ENCODE measurements at regions not wholly inside any gene's neighbourhood (a gene's known extent, or its start where the extent isn't known, plus 50 kb on each side); places are given as distances from the start of the nearest gene placed in this dataset.

DNA sequence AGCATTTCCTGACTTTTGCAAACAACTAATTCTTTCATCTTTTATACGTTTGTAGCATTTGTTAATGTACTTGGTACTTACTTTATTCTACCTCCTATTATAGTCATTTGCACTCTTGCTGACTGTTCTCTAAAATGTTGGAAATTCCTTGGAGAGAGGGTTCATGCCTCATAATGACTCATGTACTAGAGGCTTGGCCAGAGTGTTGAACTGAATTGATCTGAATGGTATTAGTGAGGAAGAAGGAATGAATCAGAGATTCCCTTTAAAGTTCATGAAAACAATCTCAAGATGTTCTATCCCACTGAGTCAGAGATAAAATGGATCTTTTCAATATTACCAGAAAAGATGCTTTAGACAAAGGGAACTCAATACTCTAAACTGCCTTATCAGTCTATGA lies 383.4 kb downstream of the SEC16B start:
- TF ChIP-seq, protein P1, sequence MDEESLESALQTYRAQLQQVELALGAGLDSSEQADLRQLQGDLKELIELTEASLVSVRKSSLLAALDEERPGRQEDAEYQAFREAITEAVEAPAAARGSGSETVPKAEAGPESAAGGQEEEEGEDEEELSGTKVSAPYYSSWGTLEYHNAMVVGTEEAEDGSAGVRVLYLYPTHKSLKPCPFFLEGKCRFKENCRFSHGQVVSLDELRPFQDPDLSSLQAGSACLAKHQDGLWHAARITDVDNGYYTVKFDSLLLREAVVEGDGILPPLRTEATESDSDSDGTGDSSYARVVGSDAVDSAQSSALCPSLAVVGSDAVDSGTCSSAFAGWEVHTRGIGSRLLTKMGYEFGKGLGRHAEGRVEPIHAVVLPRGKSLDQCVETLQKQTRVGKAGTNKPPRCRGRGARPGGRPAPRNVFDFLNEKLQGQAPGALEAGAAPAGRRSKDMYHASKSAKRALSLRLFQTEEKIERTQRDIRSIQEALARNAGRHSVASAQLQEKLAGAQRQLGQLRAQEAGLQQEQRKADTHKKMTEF (CRISPR knock-in tag; IDR thresholded peaks at IDR 0.05), result no peak
- no peak for TF ChIP-seq ZKSCAN8 (CRISPR knock-in tag; IDR thresholded peaks at IDR 0.05; ENCODE audit: borderline replicate concordance)
- no peak for TF ChIP-seq ZNF749 (CRISPR knock-in tag; IDR thresholded peaks at IDR 0.05; ENCODE audit: borderline replicate concordance)
- TF ChIP-seq POLR2A (IDR thresholded peaks at IDR 0.05; ENCODE audit: insufficient read depth in 1 of 2, low read depth in 2 of 2, low read length in 2 of 2), result no peak
- no peak for TF ChIP-seq ZBTB25 (CRISPR knock-in tag; IDR thresholded peaks at IDR 0.05)
- no peak for TF ChIP-seq ZNF580 (CRISPR knock-in tag; IDR thresholded peaks at IDR 0.05; ENCODE audit: borderline replicate concordance, low read depth)
- TF ChIP-seq, protein P2, sequence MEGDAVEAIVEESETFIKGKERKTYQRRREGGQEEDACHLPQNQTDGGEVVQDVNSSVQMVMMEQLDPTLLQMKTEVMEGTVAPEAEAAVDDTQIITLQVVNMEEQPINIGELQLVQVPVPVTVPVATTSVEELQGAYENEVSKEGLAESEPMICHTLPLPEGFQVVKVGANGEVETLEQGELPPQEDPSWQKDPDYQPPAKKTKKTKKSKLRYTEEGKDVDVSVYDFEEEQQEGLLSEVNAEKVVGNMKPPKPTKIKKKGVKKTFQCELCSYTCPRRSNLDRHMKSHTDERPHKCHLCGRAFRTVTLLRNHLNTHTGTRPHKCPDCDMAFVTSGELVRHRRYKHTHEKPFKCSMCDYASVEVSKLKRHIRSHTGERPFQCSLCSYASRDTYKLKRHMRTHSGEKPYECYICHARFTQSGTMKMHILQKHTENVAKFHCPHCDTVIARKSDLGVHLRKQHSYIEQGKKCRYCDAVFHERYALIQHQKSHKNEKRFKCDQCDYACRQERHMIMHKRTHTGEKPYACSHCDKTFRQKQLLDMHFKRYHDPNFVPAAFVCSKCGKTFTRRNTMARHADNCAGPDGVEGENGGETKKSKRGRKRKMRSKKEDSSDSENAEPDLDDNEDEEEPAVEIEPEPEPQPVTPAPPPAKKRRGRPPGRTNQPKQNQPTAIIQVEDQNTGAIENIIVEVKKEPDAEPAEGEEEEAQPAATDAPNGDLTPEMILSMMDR (CRISPR knock-in tag; IDR thresholded peaks at IDR 0.05), result no peak
- TF ChIP-seq SMC3 (IDR thresholded peaks at IDR 0.05; ENCODE audit: low read length), result no peak
- no peak for TF ChIP-seq BCLAF1 (IDR thresholded peaks at IDR 0.05)
- TF ChIP-seq GTF2F1 (IDR thresholded peaks at IDR 0.05; ENCODE audit: low read length), result no peak

Data from HepG2 (cell line).